WTC11 (cell line): ENCODE measurements at regions not wholly inside any gene's neighbourhood (a gene's known extent, or its start where the extent isn't known, plus 50 kb on each side); places are given as distances from the start of the nearest gene placed in this dataset.

Experiments
- ATAC-seq: fragments of 200-7000 bp; cut with Tn5 transposase; 2 replicates; pipeline ENCODE4 v1.10.0; 2021; ENCODE audit warnings: mild to moderate bottlenecking, moderate library complexity
- CTCF ChIA-PET: fragments of 300-600 bp; sonication (Branson Sonifier 250); formaldehyde crosslinking; loops from one replicate; lab custom pipeline; 2021; ENCODE audit warnings: antibody characterized with exemption; lab: Charles Lee
- POLR2A ChIA-PET: fragments of 350-600 bp; sonication (Branson Sonifier 250); formaldehyde crosslinking; loops from one replicate; lab custom pipeline; 2021; ENCODE audit warnings: antibody characterized with exemption; lab: Charles Lee
- DNase-seq: peaks from one replicate; pipeline ENCODE4 v3.0.0; 2021; ENCODE audit warnings: low spot score
- H3K27ac Mint-ChIP-seq: 2 replicates; pipeline ENCODE4 v1.8.0; 2021; ENCODE audit warnings: mixed read lengths
- H3K27me3 Mint-ChIP-seq: 2 replicates; pipeline ENCODE4 v1.8.0; 2021; ENCODE audit warnings: low read depth, mild to moderate bottlenecking, moderate library complexity, mixed read lengths
- H3K36me3 Mint-ChIP-seq: 2 replicates; pipeline ENCODE4 v1.8.0; 2021; ENCODE audit warnings: mixed read lengths
- H3K4me1 Mint-ChIP-seq: 2 replicates; pipeline ENCODE4 v1.8.0; 2022; ENCODE audit warnings: mixed read lengths
- H3K4me3 Mint-ChIP-seq: 2 replicates; pipeline ENCODE4 v1.8.0; 2021; ENCODE audit warnings: mild to moderate bottlenecking, moderate library complexity, mixed read lengths
- H3K9me3 Mint-ChIP-seq: 2 replicates; pipeline ENCODE4 v1.8.0; 2021; ENCODE audit warnings: mixed read lengths
- ATF1 ChIP-seq: sonication (generic); formaldehyde crosslinking; IDR thresholded peaks from 2 replicates; pipeline ENCODE4 v1.8.1; 2023; ENCODE audit warnings: mild to moderate bottlenecking, moderate library complexity, missing genetic modification reagents
- CBFB ChIP-seq: sonication (generic); formaldehyde crosslinking; IDR thresholded peaks from 2 replicates; pipeline ENCODE4 v1.8.1; 2022; ENCODE audit warnings: mild to moderate bottlenecking, low read depth, missing genetic modification reagents
- ESRRA ChIP-seq: sonication (generic); formaldehyde crosslinking; IDR thresholded peaks from 2 replicates; pipeline ENCODE4 v1.8.1; 2022; ENCODE audit warnings: mild to moderate bottlenecking, missing genetic modification reagents, borderline replicate concordance
- FOXK1 ChIP-seq: sonication (generic); formaldehyde crosslinking; IDR thresholded peaks from 2 replicates; pipeline ENCODE4 v1.8.0; 2022; ENCODE audit warnings: mild to moderate bottlenecking, moderate library complexity, missing genetic modification reagents
- GABPB1 ChIP-seq: sonication (generic); formaldehyde crosslinking; IDR thresholded peaks from 2 replicates; pipeline ENCODE4 v1.8.1; 2023; ENCODE audit warnings: mild to moderate bottlenecking, missing genetic modification reagents
- IRF2 ChIP-seq: sonication (generic); formaldehyde crosslinking; IDR thresholded peaks from 2 replicates; pipeline ENCODE4 v1.8.0; 2022; ENCODE audit warnings: low read depth, missing genetic modification reagents, borderline replicate concordance
- NR2C2 ChIP-seq: sonication (generic); formaldehyde crosslinking; IDR thresholded peaks from 2 replicates; pipeline ENCODE4 v1.8.0; 2022; ENCODE audit warnings: mild to moderate bottlenecking, missing genetic modification reagents
- RORB ChIP-seq: fragments of 250-450 bp; sonication (Bioruptor Pico); IDR thresholded peaks from 2 replicates; pipeline ENCODE4 v1.9.0; 2021; ENCODE audit warnings: mild to moderate bottlenecking
- TCF7 ChIP-seq: sonication (generic); formaldehyde crosslinking; IDR thresholded peaks from 2 replicates; pipeline ENCODE4 v1.8.0; 2022; ENCODE audit warnings: mild to moderate bottlenecking, low read depth, missing genetic modification reagents, moderate library complexity
- TEAD1 ChIP-seq: sonication (generic); formaldehyde crosslinking; IDR thresholded peaks from 2 replicates; pipeline ENCODE4 v1.8.0; 2022; ENCODE audit warnings: mild to moderate bottlenecking, missing genetic modification reagents
- TEAD4 ChIP-seq: sonication (generic); formaldehyde crosslinking; IDR thresholded peaks from 2 replicates; pipeline ENCODE4 v1.8.0; 2022; ENCODE audit warnings: mild to moderate bottlenecking, missing genetic modification reagents
- ZNF416 ChIP-seq: fragments of 250-450 bp; sonication (Bioruptor Pico); IDR thresholded peaks from 2 replicates; pipeline ENCODE4 v1.9.0; 2021; ENCODE audit warnings: mild to moderate bottlenecking, inconsistent platforms
- TF ChIP-seq, protein P1 (sequence below): sonication (generic); formaldehyde crosslinking; IDR thresholded peaks from 2 replicates; pipeline ENCODE4 v1.8.1; 2022; ENCODE audit warnings: missing genetic modification reagents, borderline replicate concordance
- TF ChIP-seq, protein P2 (sequence below): sonication (generic); formaldehyde crosslinking; IDR thresholded peaks from 2 replicates; pipeline ENCODE4 v1.8.0; 2022; ENCODE audit warnings: mild to moderate bottlenecking, missing genetic modification reagents
- TF ChIP-seq, protein P3 (sequence below): sonication (generic); formaldehyde crosslinking; IDR thresholded peaks from 2 replicates; pipeline ENCODE4 v1.8.0; 2023; ENCODE audit warnings: missing genetic modification reagents, mild to moderate bottlenecking, borderline replicate concordance
- TF ChIP-seq, protein P4 (sequence below): fragments of 250-450 bp; sonication (Bioruptor Pico); IDR thresholded peaks from 2 replicates; pipeline ENCODE4 v1.9.0; 2021; ENCODE audit warnings: mild to moderate bottlenecking
- TF ChIP-seq, protein P5 (sequence below): sonication (generic); formaldehyde crosslinking; IDR thresholded peaks from 2 replicates; pipeline ENCODE4 v1.8.1; 2022; ENCODE audit warnings: mild to moderate bottlenecking, moderate library complexity, missing genetic modification reagents
- TF ChIP-seq, protein P6 (sequence below): fragments of 250-450 bp; sonication (Bioruptor Pico); IDR thresholded peaks from 2 replicates; pipeline ENCODE4 v2.1.2; 2022; ENCODE audit warnings: mild to moderate bottlenecking, moderate library complexity
- TF ChIP-seq, protein P7 (sequence below): sonication (generic); formaldehyde crosslinking; IDR thresholded peaks from 2 replicates; pipeline ENCODE4 v1.8.0; 2022; ENCODE audit warnings: missing genetic modification reagents

DNA sequence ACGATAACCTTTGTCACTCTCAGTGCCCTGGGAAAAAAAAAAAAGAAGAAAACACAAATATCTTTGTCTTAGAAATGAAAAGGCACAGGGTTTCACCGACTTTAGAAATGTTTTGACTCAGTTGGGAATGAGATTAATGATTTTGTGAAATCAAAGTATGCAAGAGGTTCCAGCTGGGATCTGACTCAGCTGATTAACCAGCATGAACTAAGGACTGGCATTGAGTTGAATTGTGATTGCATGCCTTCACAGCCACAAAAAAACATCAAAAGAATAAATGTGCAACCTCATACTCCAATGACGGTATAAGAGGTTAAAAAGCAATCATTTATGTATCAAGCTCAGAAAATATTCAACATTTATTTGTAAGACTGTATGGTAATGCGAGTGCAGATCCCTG lies 566.6 kb upstream of the DSEL start:
- no peaks in the 10 kb centered on the region for H3K9me3 Mint-ChIP-seq
- peaks cover 35% of the 10 kb centered on the region for H3K4me1 Mint-ChIP-seq
- no peaks in the 10 kb centered on the region for H3K36me3 Mint-ChIP-seq
- no peak overlapping the region for H3K27ac Mint-ChIP-seq
- no peak for DNase-seq
- no peak overlapping the region for H3K4me3 Mint-ChIP-seq
- H3K27me3 Mint-ChIP-seq: no peaks in the 10 kb centered on the region
- ChIA-PET CTCF (no interaction called here), POLR2A (interaction anchor here (0.6 kb wide), 1 partner anchor 126 kb away, joined by 3 read pairs; no protein-coding TSS in a partner anchor)
- ATAC-seq: no peak
- no peak for TF ChIP-seq TCF7 (CRISPR knock-in tag)
- no peak for TF ChIP-seq TEAD1
- TF ChIP-seq IRF2: no peak
- TF ChIP-seq TEAD4 (CRISPR knock-in tag): no peak
- TF ChIP-seq, protein P1, sequence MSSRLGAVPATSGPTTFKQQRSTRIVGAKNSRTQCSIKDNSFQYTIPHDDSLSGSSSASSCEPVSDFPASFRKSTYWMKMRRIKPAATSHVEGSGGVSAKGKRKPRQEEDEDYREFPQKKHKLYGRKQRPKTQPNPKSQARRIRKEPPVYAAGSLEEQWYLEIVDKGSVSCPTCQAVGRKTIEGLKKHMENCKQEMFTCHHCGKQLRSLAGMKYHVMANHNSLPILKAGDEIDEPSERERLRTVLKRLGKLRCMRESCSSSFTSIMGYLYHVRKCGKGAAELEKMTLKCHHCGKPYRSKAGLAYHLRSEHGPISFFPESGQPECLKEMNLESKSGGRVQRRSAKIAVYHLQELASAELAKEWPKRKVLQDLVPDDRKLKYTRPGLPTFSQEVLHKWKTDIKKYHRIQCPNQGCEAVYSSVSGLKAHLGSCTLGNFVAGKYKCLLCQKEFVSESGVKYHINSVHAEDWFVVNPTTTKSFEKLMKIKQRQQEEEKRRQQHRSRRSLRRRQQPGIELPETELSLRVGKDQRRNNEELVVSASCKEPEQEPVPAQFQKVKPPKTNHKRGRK (CRISPR knock-in tag): no peak
- TF ChIP-seq, protein P2, sequence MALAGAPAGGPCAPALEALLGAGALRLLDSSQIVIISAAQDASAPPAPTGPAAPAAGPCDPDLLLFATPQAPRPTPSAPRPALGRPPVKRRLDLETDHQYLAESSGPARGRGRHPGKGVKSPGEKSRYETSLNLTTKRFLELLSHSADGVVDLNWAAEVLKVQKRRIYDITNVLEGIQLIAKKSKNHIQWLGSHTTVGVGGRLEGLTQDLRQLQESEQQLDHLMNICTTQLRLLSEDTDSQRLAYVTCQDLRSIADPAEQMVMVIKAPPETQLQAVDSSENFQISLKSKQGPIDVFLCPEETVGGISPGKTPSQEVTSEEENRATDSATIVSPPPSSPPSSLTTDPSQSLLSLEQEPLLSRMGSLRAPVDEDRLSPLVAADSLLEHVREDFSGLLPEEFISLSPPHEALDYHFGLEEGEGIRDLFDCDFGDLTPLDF (CRISPR knock-in tag): no peak
- no peak for TF ChIP-seq RORB (CRISPR knock-in tag)
- TF ChIP-seq, protein P3, sequence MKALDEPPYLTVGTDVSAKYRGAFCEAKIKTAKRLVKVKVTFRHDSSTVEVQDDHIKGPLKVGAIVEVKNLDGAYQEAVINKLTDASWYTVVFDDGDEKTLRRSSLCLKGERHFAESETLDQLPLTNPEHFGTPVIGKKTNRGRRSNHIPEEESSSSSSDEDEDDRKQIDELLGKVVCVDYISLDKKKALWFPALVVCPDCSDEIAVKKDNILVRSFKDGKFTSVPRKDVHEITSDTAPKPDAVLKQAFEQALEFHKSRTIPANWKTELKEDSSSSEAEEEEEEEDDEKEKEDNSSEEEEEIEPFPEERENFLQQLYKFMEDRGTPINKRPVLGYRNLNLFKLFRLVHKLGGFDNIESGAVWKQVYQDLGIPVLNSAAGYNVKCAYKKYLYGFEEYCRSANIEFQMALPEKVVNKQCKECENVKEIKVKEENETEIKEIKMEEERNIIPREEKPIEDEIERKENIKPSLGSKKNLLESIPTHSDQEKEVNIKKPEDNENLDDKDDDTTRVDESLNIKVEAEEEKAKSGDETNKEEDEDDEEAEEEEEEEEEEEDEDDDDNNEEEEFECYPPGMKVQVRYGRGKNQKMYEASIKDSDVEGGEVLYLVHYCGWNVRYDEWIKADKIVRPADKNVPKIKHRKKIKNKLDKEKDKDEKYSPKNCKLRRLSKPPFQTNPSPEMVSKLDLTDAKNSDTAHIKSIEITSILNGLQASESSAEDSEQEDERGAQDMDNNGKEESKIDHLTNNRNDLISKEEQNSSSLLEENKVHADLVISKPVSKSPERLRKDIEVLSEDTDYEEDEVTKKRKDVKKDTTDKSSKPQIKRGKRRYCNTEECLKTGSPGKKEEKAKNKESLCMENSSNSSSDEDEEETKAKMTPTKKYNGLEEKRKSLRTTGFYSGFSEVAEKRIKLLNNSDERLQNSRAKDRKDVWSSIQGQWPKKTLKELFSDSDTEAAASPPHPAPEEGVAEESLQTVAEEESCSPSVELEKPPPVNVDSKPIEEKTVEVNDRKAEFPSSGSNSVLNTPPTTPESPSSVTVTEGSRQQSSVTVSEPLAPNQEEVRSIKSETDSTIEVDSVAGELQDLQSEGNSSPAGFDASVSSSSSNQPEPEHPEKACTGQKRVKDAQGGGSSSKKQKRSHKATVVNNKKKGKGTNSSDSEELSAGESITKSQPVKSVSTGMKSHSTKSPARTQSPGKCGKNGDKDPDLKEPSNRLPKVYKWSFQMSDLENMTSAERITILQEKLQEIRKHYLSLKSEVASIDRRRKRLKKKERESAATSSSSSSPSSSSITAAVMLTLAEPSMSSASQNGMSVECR (CRISPR knock-in tag): no peak
- TF ChIP-seq ZNF416 (CRISPR knock-in tag): no peak
- no peak for TF ChIP-seq FOXK1 (CRISPR knock-in tag)
- TF ChIP-seq CBFB (CRISPR knock-in tag): no peak
- TF ChIP-seq, protein P4, sequence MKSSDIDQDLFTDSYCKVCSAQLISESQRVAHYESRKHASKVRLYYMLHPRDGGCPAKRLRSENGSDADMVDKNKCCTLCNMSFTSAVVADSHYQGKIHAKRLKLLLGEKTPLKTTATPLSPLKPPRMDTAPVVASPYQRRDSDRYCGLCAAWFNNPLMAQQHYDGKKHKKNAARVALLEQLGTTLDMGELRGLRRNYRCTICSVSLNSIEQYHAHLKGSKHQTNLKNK (CRISPR knock-in tag): no peak
- no peak for TF ChIP-seq ESRRA (CRISPR knock-in tag)
- TF ChIP-seq GABPB1 (CRISPR knock-in tag): no peak
- TF ChIP-seq ATF1 (CRISPR knock-in tag): no peak
- TF ChIP-seq, protein P5, sequence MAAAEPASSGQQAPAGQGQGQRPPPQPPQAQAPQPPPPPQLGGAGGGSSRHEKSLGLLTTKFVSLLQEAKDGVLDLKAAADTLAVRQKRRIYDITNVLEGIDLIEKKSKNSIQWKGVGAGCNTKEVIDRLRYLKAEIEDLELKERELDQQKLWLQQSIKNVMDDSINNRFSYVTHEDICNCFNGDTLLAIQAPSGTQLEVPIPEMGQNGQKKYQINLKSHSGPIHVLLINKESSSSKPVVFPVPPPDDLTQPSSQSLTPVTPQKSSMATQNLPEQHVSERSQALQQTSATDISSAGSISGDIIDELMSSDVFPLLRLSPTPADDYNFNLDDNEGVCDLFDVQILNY (CRISPR knock-in tag): no peak
- TF ChIP-seq, protein P6, sequence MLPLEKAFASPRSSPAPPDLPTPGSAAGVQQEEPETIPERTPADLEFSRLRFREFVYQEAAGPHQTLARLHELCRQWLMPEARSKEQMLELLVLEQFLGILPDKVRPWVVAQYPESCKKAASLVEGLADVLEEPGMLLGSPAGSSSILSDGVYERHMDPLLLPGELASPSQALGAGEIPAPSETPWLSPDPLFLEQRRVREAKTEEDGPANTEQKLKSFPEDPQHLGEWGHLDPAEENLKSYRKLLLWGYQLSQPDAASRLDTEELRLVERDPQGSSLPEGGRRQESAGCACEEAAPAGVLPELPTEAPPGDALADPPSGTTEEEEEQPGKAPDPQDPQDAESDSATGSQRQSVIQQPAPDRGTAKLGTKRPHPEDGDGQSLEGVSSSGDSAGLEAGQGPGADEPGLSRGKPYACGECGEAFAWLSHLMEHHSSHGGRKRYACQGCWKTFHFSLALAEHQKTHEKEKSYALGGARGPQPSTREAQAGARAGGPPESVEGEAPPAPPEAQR (CRISPR knock-in tag): no peak
- no peak for TF ChIP-seq NR2C2 (CRISPR knock-in tag)
- TF ChIP-seq, protein P7, sequence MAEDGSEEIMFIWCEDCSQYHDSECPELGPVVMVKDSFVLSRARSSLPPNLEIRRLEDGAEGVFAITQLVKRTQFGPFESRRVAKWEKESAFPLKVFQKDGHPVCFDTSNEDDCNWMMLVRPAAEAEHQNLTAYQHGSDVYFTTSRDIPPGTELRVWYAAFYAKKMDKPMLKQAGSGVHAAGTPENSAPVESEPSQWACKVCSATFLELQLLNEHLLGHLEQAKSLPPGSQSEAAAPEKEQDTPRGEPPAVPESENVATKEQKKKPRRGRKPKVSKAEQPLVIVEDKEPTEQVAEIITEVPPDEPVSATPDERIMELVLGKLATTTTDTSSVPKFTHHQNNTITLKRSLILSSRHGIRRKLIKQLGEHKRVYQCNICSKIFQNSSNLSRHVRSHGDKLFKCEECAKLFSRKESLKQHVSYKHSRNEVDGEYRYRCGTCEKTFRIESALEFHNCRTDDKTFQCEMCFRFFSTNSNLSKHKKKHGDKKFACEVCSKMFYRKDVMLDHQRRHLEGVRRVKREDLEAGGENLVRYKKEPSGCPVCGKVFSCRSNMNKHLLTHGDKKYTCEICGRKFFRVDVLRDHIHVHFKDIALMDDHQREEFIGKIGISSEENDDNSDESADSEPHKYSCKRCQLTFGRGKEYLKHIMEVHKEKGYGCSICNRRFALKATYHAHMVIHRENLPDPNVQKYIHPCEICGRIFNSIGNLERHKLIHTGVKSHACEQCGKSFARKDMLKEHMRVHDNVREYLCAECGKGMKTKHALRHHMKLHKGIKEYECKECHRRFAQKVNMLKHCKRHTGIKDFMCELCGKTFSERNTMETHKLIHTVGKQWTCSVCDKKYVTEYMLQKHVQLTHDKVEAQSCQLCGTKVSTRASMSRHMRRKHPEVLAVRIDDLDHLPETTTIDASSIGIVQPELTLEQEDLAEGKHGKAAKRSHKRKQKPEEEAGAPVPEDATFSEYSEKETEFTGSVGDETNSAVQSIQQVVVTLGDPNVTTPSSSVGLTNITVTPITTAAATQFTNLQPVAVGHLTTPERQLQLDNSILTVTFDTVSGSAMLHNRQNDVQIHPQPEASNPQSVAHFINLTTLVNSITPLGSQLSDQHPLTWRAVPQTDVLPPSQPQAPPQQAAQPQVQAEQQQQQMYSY: no peak
